HEK293 (cell line): ENCODE measurements at regions not wholly inside any gene's neighbourhood (a gene's known extent, or its start where the extent isn't known, plus 50 kb on each side); places are given as distances from the start of the nearest gene placed in this dataset.

ENCODE experiments used
- CTCF ChIA-PET: fragments of 350-600 bp; formaldehyde crosslinking; extraction: SDS; loops from one replicate; lab custom pipeline; 2021; ENCODE audit warnings: antibody characterized with exemption; lab: Yijun Ruan, JAX
- POLR2A ChIA-PET: fragments of 300-600 bp; formaldehyde crosslinking; extraction: SDS; loops from one replicate; lab custom pipeline; 2020; ENCODE audit warnings: antibody characterized with exemption, inconsistent platforms; lab: Yijun Ruan, JAX
- H3K27ac ChIP-seq: fragments of 200-500 bp; sonication (Bioruptor generic); 2 replicates; pipeline ENCODE4 v1.5.1; 2014; ENCODE audit warnings: low read depth, low read length, control low read depth, inconsistent platforms; ENCODE audit errors: extremely low read depth
- H3K36me3 ChIP-seq, 2 experiments: fragments of 200-500 bp in 1 of 2; sonication (Bioruptor generic) in 1 of 2; 1 replicate in 1 of 2; 2 replicates in 1 of 2; pipeline ENCODE4 v1.5.1; 2014 to 2017; ENCODE audit warnings: inconsistent platforms in 2 of 2, low read length in 2 of 2; ENCODE audit not compliant: control insufficient read depth in 2 of 2, insufficient read depth in 1 of 2
- H3K4me1 ChIP-seq: fragments of 200-500 bp; sonication (Bioruptor generic); 2 replicates; pipeline ENCODE4 v1.5.1; 2014; ENCODE audit warnings: mild to moderate bottlenecking, low read length, inconsistent platforms; ENCODE audit not compliant: control insufficient read depth, insufficient read depth
- H3K4me3 ChIP-seq: 2 replicates; pipeline ENCODE4 v1.5.1; 2011; ENCODE audit warnings: low read depth, mild to moderate bottlenecking, control low read depth, low read length, moderate library complexity
- H3K9me3 ChIP-seq: fragments of 200-500 bp; sonication (Bioruptor generic); 2 replicates; pipeline ENCODE4 v1.5.1; 2014; ENCODE audit warnings: low read depth, low read length, inconsistent platforms; ENCODE audit not compliant: control insufficient read depth, insufficient read depth
- GLI2 ChIP-seq: fragments of 450-650 bp; formaldehyde crosslinking; IDR thresholded peaks from 2 replicates; pipeline ENCODE4; 2017; ENCODE audit warnings: missing biosample characterization, missing genetic modification characterization, low read depth, borderline replicate concordance
- KLF10 ChIP-seq: fragments of 450-650 bp; IDR thresholded peaks from 2 replicates; pipeline ENCODE4 v1.5.1; 2018; ENCODE audit warnings: missing biosample characterization, mild to moderate bottlenecking, missing genetic modification characterization
- KLF16 ChIP-seq: fragments of 450-650 bp; formaldehyde crosslinking; IDR thresholded peaks from 2 replicates; pipeline ENCODE4 v1.5.1; 2017; ENCODE audit warnings: missing biosample characterization, missing genetic modification characterization
- KLF17 ChIP-seq: fragments of 450-650 bp; formaldehyde crosslinking; IDR thresholded peaks from 2 replicates; pipeline ENCODE4 v1.5.1; 2016; ENCODE audit warnings: missing biosample characterization, missing genetic modification characterization
- SP3 ChIP-seq: fragments of 450-650 bp; formaldehyde crosslinking; IDR thresholded peaks from 2 replicates; pipeline ENCODE4 v1.5.1; 2016; ENCODE audit warnings: missing biosample characterization, missing genetic modification characterization
- WT1 ChIP-seq: fragments of 450-650 bp; formaldehyde crosslinking; IDR thresholded peaks from 2 replicates; pipeline ENCODE4 v1.5.1; 2016; ENCODE audit warnings: missing biosample characterization, missing genetic modification characterization
- ZFP3 ChIP-seq: fragments of 450-650 bp; formaldehyde crosslinking; IDR thresholded peaks from 2 replicates; pipeline ENCODE4 v1.5.1; 2016; ENCODE audit warnings: low read depth, missing biosample characterization, missing genetic modification characterization
- ZFP41 ChIP-seq: fragments of 450-650 bp; formaldehyde crosslinking; IDR thresholded peaks from 2 replicates; pipeline ENCODE4 v1.5.1; 2016; ENCODE audit warnings: missing biosample characterization, missing genetic modification characterization, borderline replicate concordance
- ZNF112 ChIP-seq: fragments of 450-650 bp; formaldehyde crosslinking; IDR thresholded peaks from 2 replicates; pipeline ENCODE4 v1.5.0; 2017; ENCODE audit warnings: missing biosample characterization, missing genetic modification characterization
- ZNF114 ChIP-seq: fragments of 450-650 bp; formaldehyde crosslinking; IDR thresholded peaks from 2 replicates; pipeline ENCODE4 v1.5.0; 2017; ENCODE audit warnings: missing biosample characterization, missing genetic modification characterization
- ZNF138 ChIP-seq: fragments of 450-650 bp; formaldehyde crosslinking; IDR thresholded peaks from 2 replicates; pipeline ENCODE4 v1.5.1; 2016; ENCODE audit warnings: missing biosample characterization, missing genetic modification characterization, borderline replicate concordance
- ZNF211 ChIP-seq: fragments of 450-650 bp; formaldehyde crosslinking; IDR thresholded peaks from 2 replicates; pipeline ENCODE4 v1.5.1; 2016; ENCODE audit warnings: low read depth, missing biosample characterization, missing genetic modification characterization
- ZNF248 ChIP-seq: fragments of 450-650 bp; formaldehyde crosslinking; IDR thresholded peaks from 2 replicates; pipeline ENCODE4 v1.5.1; 2017; ENCODE audit warnings: missing biosample characterization, missing genetic modification characterization
- ZNF266 ChIP-seq: fragments of 450-650 bp; formaldehyde crosslinking; IDR thresholded peaks from 2 replicates; pipeline ENCODE4 v1.5.1; 2016; ENCODE audit warnings: missing biosample characterization, missing genetic modification characterization, low read depth
- ZNF280C ChIP-seq: fragments of 450-650 bp; formaldehyde crosslinking; IDR thresholded peaks from 2 replicates; pipeline ENCODE4 v1.5.1; 2016; ENCODE audit warnings: missing biosample characterization, missing genetic modification characterization
- ZNF341 ChIP-seq: fragments of 450-650 bp; formaldehyde crosslinking; IDR thresholded peaks from 2 replicates; pipeline ENCODE4; 2016; ENCODE audit warnings: low read depth, missing biosample characterization, missing genetic modification characterization
- ZNF404 ChIP-seq: fragments of 450-650 bp; formaldehyde crosslinking; IDR thresholded peaks from 2 replicates; pipeline ENCODE4 v1.5.1; 2017; ENCODE audit warnings: missing biosample characterization, missing genetic modification characterization
- ZNF426 ChIP-seq: fragments of 450-650 bp; formaldehyde crosslinking; IDR thresholded peaks from 2 replicates; pipeline ENCODE4 v1.5.1; 2017; ENCODE audit warnings: missing biosample characterization, missing genetic modification characterization, mild to moderate bottlenecking, inconsistent platforms, moderate library complexity
- ZNF501 ChIP-seq: fragments of 450-650 bp; formaldehyde crosslinking; IDR thresholded peaks from 2 replicates; pipeline ENCODE4 v1.5.1; 2016; ENCODE audit warnings: missing biosample characterization, missing genetic modification characterization
- ZNF555 ChIP-seq: fragments of 450-650 bp; formaldehyde crosslinking; conservative IDR thresholded peaks from 2 replicates; pipeline ENCODE4 v1.5.1; 2017; ENCODE audit warnings: missing biosample characterization, mild to moderate bottlenecking, missing genetic modification characterization, inconsistent platforms
- ZNF624 ChIP-seq: fragments of 450-650 bp; formaldehyde crosslinking; IDR thresholded peaks from 2 replicates; pipeline ENCODE4 v1.5.1; 2017; ENCODE audit warnings: missing biosample characterization, missing genetic modification characterization
- ZNF677 ChIP-seq: fragments of 450-650 bp; IDR thresholded peaks from 2 replicates; pipeline ENCODE4 v1.5.0; 2018; ENCODE audit warnings: missing biosample characterization, mild to moderate bottlenecking, missing genetic modification characterization, moderate library complexity
- ZNF701 ChIP-seq: fragments of 450-650 bp; formaldehyde crosslinking; IDR thresholded peaks from 2 replicates; pipeline ENCODE4 v1.5.1; 2016; ENCODE audit warnings: missing biosample characterization, missing genetic modification characterization
- ZNF791 ChIP-seq: fragments of 450-650 bp; formaldehyde crosslinking; IDR thresholded peaks from 2 replicates; pipeline ENCODE4 v1.5.1; 2016; ENCODE audit warnings: missing biosample characterization, missing genetic modification characterization
- ZSCAN16 ChIP-seq: fragments of 450-650 bp; formaldehyde crosslinking; IDR thresholded peaks from 2 replicates; pipeline ENCODE4 v1.5.1; 2016; ENCODE audit warnings: missing biosample characterization, missing genetic modification characterization
- TF ChIP-seq, protein P1 (sequence below): fragments of 450-650 bp; formaldehyde crosslinking; IDR thresholded peaks from 2 replicates; pipeline ENCODE4 v1.5.1; 2016; ENCODE audit warnings: missing biosample characterization, missing genetic modification characterization, borderline replicate concordance

GRCh38 chr20:55291261-55291660 is 714.1 kb downstream of the CBLN4 start (continued):
- TF ChIP-seq, protein P1, sequence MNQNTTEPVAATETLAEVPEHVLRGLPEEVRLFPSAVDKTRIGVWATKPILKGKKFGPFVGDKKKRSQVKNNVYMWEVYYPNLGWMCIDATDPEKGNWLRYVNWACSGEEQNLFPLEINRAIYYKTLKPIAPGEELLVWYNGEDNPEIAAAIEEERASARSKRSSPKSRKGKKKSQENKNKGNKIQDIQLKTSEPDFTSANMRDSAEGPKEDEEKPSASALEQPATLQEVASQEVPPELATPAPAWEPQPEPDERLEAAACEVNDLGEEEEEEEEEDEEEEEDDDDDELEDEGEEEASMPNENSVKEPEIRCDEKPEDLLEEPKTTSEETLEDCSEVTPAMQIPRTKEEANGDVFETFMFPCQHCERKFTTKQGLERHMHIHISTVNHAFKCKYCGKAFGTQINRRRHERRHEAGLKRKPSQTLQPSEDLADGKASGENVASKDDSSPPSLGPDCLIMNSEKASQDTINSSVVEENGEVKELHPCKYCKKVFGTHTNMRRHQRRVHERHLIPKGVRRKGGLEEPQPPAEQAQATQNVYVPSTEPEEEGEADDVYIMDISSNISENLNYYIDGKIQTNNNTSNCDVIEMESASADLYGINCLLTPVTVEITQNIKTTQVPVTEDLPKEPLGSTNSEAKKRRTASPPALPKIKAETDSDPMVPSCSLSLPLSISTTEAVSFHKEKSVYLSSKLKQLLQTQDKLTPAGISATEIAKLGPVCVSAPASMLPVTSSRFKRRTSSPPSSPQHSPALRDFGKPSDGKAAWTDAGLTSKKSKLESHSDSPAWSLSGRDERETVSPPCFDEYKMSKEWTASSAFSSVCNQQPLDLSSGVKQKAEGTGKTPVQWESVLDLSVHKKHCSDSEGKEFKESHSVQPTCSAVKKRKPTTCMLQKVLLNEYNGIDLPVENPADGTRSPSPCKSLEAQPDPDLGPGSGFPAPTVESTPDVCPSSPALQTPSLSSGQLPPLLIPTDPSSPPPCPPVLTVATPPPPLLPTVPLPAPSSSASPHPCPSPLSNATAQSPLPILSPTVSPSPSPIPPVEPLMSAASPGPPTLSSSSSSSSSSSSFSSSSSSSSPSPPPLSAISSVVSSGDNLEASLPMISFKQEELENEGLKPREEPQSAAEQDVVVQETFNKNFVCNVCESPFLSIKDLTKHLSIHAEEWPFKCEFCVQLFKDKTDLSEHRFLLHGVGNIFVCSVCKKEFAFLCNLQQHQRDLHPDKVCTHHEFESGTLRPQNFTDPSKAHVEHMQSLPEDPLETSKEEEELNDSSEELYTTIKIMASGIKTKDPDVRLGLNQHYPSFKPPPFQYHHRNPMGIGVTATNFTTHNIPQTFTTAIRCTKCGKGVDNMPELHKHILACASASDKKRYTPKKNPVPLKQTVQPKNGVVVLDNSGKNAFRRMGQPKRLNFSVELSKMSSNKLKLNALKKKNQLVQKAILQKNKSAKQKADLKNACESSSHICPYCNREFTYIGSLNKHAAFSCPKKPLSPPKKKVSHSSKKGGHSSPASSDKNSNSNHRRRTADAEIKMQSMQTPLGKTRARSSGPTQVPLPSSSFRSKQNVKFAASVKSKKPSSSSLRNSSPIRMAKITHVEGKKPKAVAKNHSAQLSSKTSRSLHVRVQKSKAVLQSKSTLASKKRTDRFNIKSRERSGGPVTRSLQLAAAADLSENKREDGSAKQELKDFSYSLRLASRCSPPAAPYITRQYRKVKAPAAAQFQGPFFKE (tag by site-specific recombination) = no peak
- TF ChIP-seq ZNF138 (no peak), ZNF404 (tag by site-specific recombination) (no peak), ZNF266 (tag by site-specific recombination) (no peak)
- TF ChIP-seq, all 188 proteins: peak for 0

DNA sequence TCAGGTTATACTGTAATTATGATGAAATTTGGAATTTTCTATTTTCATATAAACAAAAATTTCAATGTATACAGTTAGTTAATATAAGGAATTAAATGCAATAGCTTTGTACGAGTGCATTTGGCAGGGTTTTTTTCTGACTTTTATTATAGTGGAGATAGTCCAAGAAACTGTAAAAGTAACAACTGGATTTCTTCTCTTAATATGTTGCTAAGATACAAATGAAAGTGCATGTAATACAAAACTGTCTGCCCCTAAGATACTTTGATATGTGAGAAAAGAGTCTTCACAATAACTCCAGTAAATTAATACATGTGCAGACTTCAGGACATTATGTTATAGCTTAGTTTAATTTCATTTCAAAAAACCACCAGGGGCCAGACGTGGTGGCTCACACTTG is 721.4 kb downstream of the CBLN4 start:
- Histone ChIP-seq H3K27ac (no peak overlapping the region), H3K9me3 (no peaks in the 10 kb centered on the region), H3K36me3 (no peaks in the 10 kb centered on the region), H3K4me3 (no peak overlapping the region), H3K4me1 (no peaks in the 10 kb centered on the region)
- ChIA-PET POLR2A (no interaction called here), CTCF (no interaction called here)
- TF ChIP-seq KLF10 (tag by site-specific recombination) (no peak), ZNF341 (tag by site-specific recombination) (no peak), ZNF501 (tag by site-specific recombination) (no peak), ZSCAN16 (tag by site-specific recombination) (no peak), ZFP41 (tag by site-specific recombination) (no peak), ZNF791 (tag by site-specific recombination) (no peak), ZNF555 (tag by site-specific recombination) (no peak), KLF16 (tag by site-specific recombination) (no peak), ZNF624 (tag by site-specific recombination) (no peak), ZNF114 (tag by site-specific recombination) (no peak)
- TF ChIP-seq, all 188 proteins: peak for 0

GRCh38 chr20:55273149-55273548 is 732.2 kb downstream of the CBLN4 start:
- ChIA-PET POLR2A (no interaction called here), CTCF (no interaction called here)
- H3K4me1 ChIP-seq = no peaks in the 10 kb centered on the region
- H3K9me3 ChIP-seq = no peaks in the 10 kb centered on the region
- no peak overlapping the region for H3K27ac ChIP-seq
- no peak overlapping the region for H3K4me3 ChIP-seq
- H3K36me3 ChIP-seq = no peaks in the 10 kb centered on the region
- no peak for TF ChIP-seq KLF16 (tag by site-specific recombination)
- no peak for TF ChIP-seq GLI2 (tag by site-specific recombination)
- no peak for TF ChIP-seq ZNF791 (tag by site-specific recombination)
- TF ChIP-seq ZNF280C (tag by site-specific recombination) = no peak
- no peak for TF ChIP-seq WT1 (tag by site-specific recombination)
- no peak for TF ChIP-seq ZNF112 (tag by site-specific recombination)
- TF ChIP-seq ZNF426 = no peak
- no peak for TF ChIP-seq KLF17 (tag by site-specific recombination)
- no peak for TF ChIP-seq ZNF211 (tag by site-specific recombination)
- no peak for TF ChIP-seq ZNF677
- TF ChIP-seq ZNF701 (tag by site-specific recombination) = no peak
- no peak for TF ChIP-seq ZFP3 (tag by site-specific recombination)
- TF ChIP-seq SP3 (tag by site-specific recombination) = no peak
- TF ChIP-seq ZNF248 (tag by site-specific recombination) = no peak
